ENCODE measurements at regions not wholly inside any gene's neighbourhood (a gene's known extent, or its start where the extent isn't known, plus 50 kb on each side); places are given as distances from the start of the nearest gene placed in this dataset.

DNA sequence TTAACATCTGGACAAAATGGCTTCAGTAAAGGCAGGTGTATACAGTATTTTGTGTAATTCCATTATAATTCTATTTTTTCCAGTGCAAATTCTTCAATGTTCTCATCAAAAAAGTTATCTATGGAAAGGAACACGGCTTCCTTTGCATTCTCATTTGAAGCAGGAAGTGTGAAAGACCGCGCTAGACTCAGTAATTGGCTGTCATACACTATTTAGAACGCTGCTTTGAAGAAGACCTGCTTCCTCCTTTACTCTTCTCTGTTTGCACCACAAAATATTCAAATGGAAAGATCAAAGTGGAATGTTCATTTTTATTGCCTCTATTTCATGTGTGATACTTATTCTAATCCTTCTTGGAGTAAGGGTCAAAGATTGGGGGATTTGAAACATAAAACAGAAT lies 883.7 kb downstream of the TSN start:
- no peak for TF ChIP-seq POLR2AphosphoS5 (IDR thresholded peaks at IDR 0.05; ENCODE audit: low read depth, low read length)
- TF ChIP-seq SIN3A (IDR thresholded peaks at IDR 0.05; ENCODE audit: borderline replicate concordance, insufficient read depth, low read length) = no peak
- no peak for TF ChIP-seq FOXP2 (optimal IDR thresholded peaks at IDR 0.05; ENCODE audit: borderline replicate concordance, extremely low read depth, extremely low read length, insufficient read depth)
- TF ChIP-seq, protein P1, sequence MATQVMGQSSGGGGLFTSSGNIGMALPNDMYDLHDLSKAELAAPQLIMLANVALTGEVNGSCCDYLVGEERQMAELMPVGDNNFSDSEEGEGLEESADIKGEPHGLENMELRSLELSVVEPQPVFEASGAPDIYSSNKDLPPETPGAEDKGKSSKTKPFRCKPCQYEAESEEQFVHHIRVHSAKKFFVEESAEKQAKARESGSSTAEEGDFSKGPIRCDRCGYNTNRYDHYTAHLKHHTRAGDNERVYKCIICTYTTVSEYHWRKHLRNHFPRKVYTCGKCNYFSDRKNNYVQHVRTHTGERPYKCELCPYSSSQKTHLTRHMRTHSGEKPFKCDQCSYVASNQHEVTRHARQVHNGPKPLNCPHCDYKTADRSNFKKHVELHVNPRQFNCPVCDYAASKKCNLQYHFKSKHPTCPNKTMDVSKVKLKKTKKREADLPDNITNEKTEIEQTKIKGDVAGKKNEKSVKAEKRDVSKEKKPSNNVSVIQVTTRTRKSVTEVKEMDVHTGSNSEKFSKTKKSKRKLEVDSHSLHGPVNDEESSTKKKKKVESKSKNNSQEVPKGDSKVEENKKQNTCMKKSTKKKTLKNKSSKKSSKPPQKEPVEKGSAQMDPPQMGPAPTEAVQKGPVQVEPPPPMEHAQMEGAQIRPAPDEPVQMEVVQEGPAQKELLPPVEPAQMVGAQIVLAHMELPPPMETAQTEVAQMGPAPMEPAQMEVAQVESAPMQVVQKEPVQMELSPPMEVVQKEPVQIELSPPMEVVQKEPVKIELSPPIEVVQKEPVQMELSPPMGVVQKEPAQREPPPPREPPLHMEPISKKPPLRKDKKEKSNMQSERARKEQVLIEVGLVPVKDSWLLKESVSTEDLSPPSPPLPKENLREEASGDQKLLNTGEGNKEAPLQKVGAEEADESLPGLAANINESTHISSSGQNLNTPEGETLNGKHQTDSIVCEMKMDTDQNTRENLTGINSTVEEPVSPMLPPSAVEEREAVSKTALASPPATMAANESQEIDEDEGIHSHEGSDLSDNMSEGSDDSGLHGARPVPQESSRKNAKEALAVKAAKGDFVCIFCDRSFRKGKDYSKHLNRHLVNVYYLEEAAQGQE (IDR thresholded peaks at IDR 0.05; ENCODE audit: insufficient read depth in 1 of 2, low read depth in 2 of 2, low read length in 2 of 2) = no peak
- TF ChIP-seq TAF1 (IDR thresholded peaks at IDR 0.05; ENCODE audit: borderline replicate concordance, insufficient read depth, low read length) = no peak

DNA sequence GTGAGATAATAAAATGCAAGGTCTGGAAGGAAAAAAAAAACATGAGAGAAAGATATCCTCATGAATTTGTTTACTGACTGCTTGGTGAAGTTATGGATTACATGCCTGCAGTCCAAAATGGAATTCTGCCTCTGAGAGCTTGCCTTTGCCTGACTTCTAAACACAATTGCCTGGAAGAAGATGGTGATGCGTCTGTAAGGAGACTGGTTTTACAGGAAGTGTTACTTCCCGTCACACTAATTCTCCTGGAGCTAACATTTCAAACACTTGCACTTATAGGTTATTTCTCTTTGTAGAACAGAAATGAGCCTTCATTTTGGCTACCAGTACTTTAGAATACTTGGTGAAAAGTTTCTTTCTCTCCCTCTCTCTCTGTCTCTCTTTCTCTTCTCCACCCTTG lies 884.3 kb downstream of the TSN start:
- TF ChIP-seq TAF1 (IDR thresholded peaks at IDR 0.05; ENCODE audit: borderline replicate concordance, insufficient read depth, low read length) (no peak), FOXP2 (optimal IDR thresholded peaks at IDR 0.05; ENCODE audit: borderline replicate concordance, extremely low read depth, extremely low read length, insufficient read depth) (no peak), SIN3A (IDR thresholded peaks at IDR 0.05; ENCODE audit: borderline replicate concordance, insufficient read depth, low read length) (no peak), POLR2AphosphoS5 (IDR thresholded peaks at IDR 0.05; ENCODE audit: low read depth, low read length) (no peak)
- TF ChIP-seq, protein P1 (IDR thresholded peaks at IDR 0.05; ENCODE audit: insufficient read depth in 1 of 2, low read depth in 2 of 2, low read length in 2 of 2) = no peak

DNA sequence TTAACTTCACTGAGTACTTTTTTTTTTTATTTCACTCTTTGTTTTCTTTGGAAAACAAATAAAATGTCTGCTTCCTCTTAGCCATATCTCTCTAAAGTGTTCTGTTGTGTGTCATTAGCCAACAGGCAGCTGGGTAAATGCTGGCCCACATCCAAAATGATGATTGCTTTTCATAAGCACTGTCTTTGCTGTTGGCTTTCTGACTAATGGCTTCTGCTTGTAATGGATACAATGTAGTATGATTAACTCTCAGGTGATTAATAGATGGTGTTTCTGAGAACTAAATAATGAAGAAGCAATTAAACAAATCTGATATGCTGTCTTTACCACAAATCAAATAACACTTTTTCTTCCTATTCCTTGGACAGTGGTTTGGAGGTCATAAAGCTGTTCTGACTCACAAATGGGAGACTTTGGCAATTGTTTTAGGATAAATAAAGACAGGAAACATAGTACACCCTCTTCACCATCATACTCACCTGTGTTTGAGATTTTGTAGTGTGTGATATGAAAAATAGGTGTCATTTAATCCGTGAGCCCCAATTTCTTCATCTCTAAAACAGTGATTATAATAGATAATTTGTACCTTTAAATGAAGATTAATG lies 888.4 kb downstream of the TSN start:
- no peak for TF ChIP-seq SIN3A (IDR thresholded peaks at IDR 0.05; ENCODE audit: borderline replicate concordance, insufficient read depth, low read length)
- no peak for TF ChIP-seq FOXP2 (optimal IDR thresholded peaks at IDR 0.05; ENCODE audit: borderline replicate concordance, extremely low read depth, extremely low read length, insufficient read depth)
- TF ChIP-seq, protein P1 (IDR thresholded peaks at IDR 0.05; ENCODE audit: insufficient read depth in 1 of 2, low read depth in 2 of 2, low read length in 2 of 2) = no peak

DNA sequence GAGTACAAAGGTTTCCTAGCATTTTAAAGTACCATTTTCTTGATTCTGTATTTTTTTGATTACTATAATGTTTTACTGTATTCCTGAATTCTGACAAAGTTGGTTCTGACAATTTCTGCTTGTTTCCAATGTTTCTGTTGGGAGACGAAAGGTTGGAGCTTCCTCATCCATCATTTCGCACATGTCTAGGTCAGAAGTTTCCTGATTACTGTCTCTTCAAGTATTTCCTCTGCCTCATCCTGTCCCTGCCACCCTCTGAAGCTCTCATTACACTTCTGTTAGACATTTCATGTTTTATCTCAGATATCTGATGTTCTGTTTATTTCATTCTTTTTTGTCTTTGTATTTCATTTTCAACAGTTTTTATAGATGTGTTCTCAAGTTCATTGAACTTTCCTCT lies 895.8 kb downstream of the TSN start:
- TF ChIP-seq, protein P1 (IDR thresholded peaks at IDR 0.05; ENCODE audit: insufficient read depth in 1 of 2, low read depth in 2 of 2, low read length in 2 of 2) = no peak
- no peak for TF ChIP-seq FOXP2 (optimal IDR thresholded peaks at IDR 0.05; ENCODE audit: borderline replicate concordance, extremely low read depth, extremely low read length, insufficient read depth)
- no peak for TF ChIP-seq SIN3A (IDR thresholded peaks at IDR 0.05; ENCODE audit: borderline replicate concordance, insufficient read depth, low read length)
- no peak for TF ChIP-seq POLR2AphosphoS5 (IDR thresholded peaks at IDR 0.05; ENCODE audit: low read depth, low read length)
- TF ChIP-seq TAF1 (IDR thresholded peaks at IDR 0.05; ENCODE audit: borderline replicate concordance, insufficient read depth, low read length) = no peak

DNA sequence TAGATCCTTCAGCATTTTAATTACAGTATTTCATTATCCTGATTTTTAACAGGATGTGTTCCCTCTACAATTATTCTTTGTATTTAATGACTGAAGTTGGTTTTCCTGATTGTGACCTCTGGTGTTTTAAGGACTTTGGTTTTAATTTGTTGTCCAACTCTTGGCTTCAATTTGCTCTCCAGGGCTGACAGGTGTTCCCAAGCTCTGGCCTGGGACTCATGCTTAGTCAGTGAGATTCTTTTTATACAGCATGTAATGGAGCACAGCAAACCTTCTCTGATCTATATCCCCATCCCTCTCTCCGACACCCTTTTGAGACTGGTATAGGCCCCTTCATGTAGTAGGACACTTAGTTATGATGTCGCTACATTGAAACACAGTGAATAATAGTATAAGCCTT lies 896.3 kb downstream of the TSN start:
- no peak for TF ChIP-seq FOXP2 (optimal IDR thresholded peaks at IDR 0.05; ENCODE audit: borderline replicate concordance, extremely low read depth, extremely low read length, insufficient read depth)

All from PFSK-1 (cell line).